GM12873 (cell line): ENCODE measurements at regions not wholly inside any gene's neighbourhood (a gene's known extent, or its start where the extent isn't known, plus 50 kb on each side); places are given as distances from the start of the nearest gene placed in this dataset.

Source experiments
- CTCF ChIP-seq: IDR thresholded peaks from 2 replicates; pipeline ENCODE4 v1.5.1; 2012; ENCODE audit warnings: low read depth, mild to moderate bottlenecking, moderate library complexity, low read length, control low read depth; ENCODE audit not compliant: insufficient read depth; ENCODE audit errors: missing control alignments

- TF ChIP-seq CTCF, result no peak
Observed at GRCh38 chr2:156647377-156648010, 211.3 kb downstream of the GPD2 start.

GRCh38 chr2:156648522-156648921 lies 212.3 kb downstream of the GPD2 start:
- no peak for TF ChIP-seq CTCF

GRCh38 chr2:156649596-156649995 lies 213.4 kb downstream of the GPD2 start:
- no peak for TF ChIP-seq CTCF

GRCh38 chr2:156652691-156653090 lies 216.5 kb downstream of the GPD2 start:
- TF ChIP-seq CTCF, result no peak

GRCh38 chr2:156653675-156654074 lies 217.5 kb downstream of the GPD2 start:
- TF ChIP-seq CTCF, result no peak

GRCh38 chr2:156657809-156658208 lies 221.6 kb downstream of the GPD2 start:
- TF ChIP-seq CTCF, result no peak

GRCh38 chr2:156659694-156660093 lies 223.5 kb downstream of the GPD2 start:
- no peak for TF ChIP-seq CTCF
